GM18507 (cell line): ENCODE measurements at regions not wholly inside any gene's neighbourhood (a gene's known extent, or its start where the extent isn't known, plus 50 kb on each side); places are given as distances from the start of the nearest gene placed in this dataset.

Experiments used
- DNase-seq: peaks from one replicate; pipeline ENCODE4 v3.0.0; 2011; ENCODE audit warnings: low read depth; ENCODE audit not compliant: insufficient read length; ENCODE audit errors: extremely low spot score
- FAIRE-seq: peaks from 2 replicates; lab custom pipeline; 2011; peaks lifted over from hg19 to GRCh38; lab: Jason Lieb, UNC

- DNase-seq: no peak
- FAIRE-seq: no peak
Observed at GRCh38 chr21:16496609-16497008, 766.8 kb downstream of the USP25 start.

GRCh38 chr21:16500271-16500670 is 770.5 kb downstream of the USP25 start:
- no peak for FAIRE-seq
- DNase-seq: no peak

GRCh38 chr21:16502273-16502672 is 772.5 kb downstream of the USP25 start:
- FAIRE-seq: no peak
- no peak for DNase-seq

GRCh38 chr21:16502897-16503296 is 773.1 kb downstream of the USP25 start:
- DNase-seq: no peak
- no peak for FAIRE-seq

GRCh38 chr21:16504281-16504680 is 774.5 kb downstream of the USP25 start:
- FAIRE-seq: no peak

GRCh38 chr21:16504766-16505165 is 775.0 kb downstream of the USP25 start:
- no peak for DNase-seq

More at GRCh38 chr21:16504281-16504680, 774.5 kb downstream of the USP25 start:
- no peak for DNase-seq

GRCh38 chr21:16509476-16509875 is 779.7 kb downstream of the USP25 start:
- no peak for FAIRE-seq
- DNase-seq: no peak

More at GRCh38 chr21:16504766-16505165, 775.0 kb downstream of the USP25 start:
- no peak for FAIRE-seq

- FAIRE-seq (no peak), DNase-seq (no peak)
Observed at GRCh38 chr21:16514316-16514715, 784.5 kb downstream of the USP25 start.

- FAIRE-seq (no peak), DNase-seq (no peak)
Observed at GRCh38 chr21:16517383-16517782, 787.6 kb downstream of the USP25 start.

- FAIRE-seq (no peak), DNase-seq (no peak)
Observed at GRCh38 chr21:16519036-16519435, 789.3 kb downstream of the USP25 start.

GRCh38 chr21:16519644-16520043 is 789.9 kb downstream of the USP25 start:
- FAIRE-seq: no peak

GRCh38 chr21:16522548-16522947 is 792.8 kb downstream of the USP25 start:
- no peak for DNase-seq
- FAIRE-seq: no peak

More at GRCh38 chr21:16519644-16520043, 789.9 kb downstream of the USP25 start:
- DNase-seq: no peak

GRCh38 chr21:16530656-16531055 is 800.9 kb downstream of the USP25 start:
- DNase-seq (no peak), FAIRE-seq (no peak)

GRCh38 chr21:16532840-16533239 is 803.1 kb downstream of the USP25 start:
- DNase-seq: no peak
- FAIRE-seq: no peak

- DNase-seq: no peak
- FAIRE-seq: no peak
Observed at GRCh38 chr21:16533692-16534407, 804.1 kb downstream of the USP25 start.

GRCh38 chr21:16534408-16535101 is 804.8 kb downstream of the USP25 start:
- FAIRE-seq: no peak

GRCh38 chr21:16535102-16535422 is 805.3 kb downstream of the USP25 start:
- no peak for DNase-seq
- FAIRE-seq: no peak

More at GRCh38 chr21:16534408-16535101, 804.8 kb downstream of the USP25 start:
- no peak for DNase-seq

GRCh38 chr21:16535626-16536025 is 805.8 kb downstream of the USP25 start:
- no peak for DNase-seq
- FAIRE-seq: no peak

- no peak for FAIRE-seq
Observed at GRCh38 chr21:16536140-16536539, 806.4 kb downstream of the USP25 start.

GRCh38 chr21:16536643-16537434 is 807.1 kb downstream of the USP25 start:
- DNase-seq (no peak), FAIRE-seq (no peak)

More at GRCh38 chr21:16536140-16536539, 806.4 kb downstream of the USP25 start:
- DNase-seq: no peak
